Upper lobe of right lung (tissue), 1 donor: ENCODE measurements at regions not wholly inside any gene's neighbourhood (a gene's known extent, or its start where the extent isn't known, plus 50 kb on each side); places are given as distances from the start of the nearest gene placed in this dataset.
"Not testable (repeated sequence)": the region's sequence is repeated elsewhere in the genome, so short reads cannot be mapped to it uniquely, and the experiment has no call there.

ENCODE experiments used
- ATAC-seq: fragments of 200-7000 bp; cut with Tn5 transposase; one replicate; pipeline ENCODE4 v1.9.1; 2020; ENCODE audit warnings: mild to moderate bottlenecking, moderate library complexity
- DNase-seq: peaks from one replicate; pipeline ENCODE4 v3.0.0-alpha.2; 2020
- H3K27ac ChIP-seq: fragments of 200-600 bp; one replicate; pipeline ENCODE4 v1.8.0; 2022
- H3K27me3 ChIP-seq: fragments of 200-600 bp; one replicate; pipeline ENCODE4 v1.8.0; 2022; ENCODE audit warnings: mild to moderate bottlenecking
- H3K36me3 ChIP-seq: fragments of 200-600 bp; one replicate; pipeline ENCODE4 v1.8.0; 2022
- H3K4me1 ChIP-seq: fragments of 200-600 bp; one replicate; pipeline ENCODE4 v1.8.0; 2022
- H3K4me3 ChIP-seq: fragments of 200-600 bp; one replicate; pipeline ENCODE4 v1.8.0; 2022; ENCODE audit warnings: mild to moderate bottlenecking
- H3K9me3 ChIP-seq: fragments of 200-600 bp; one replicate; pipeline ENCODE4 v1.8.0; 2022
- intact Hi-C: fragments of 100-400 bp; cut with DNase I; formaldehyde crosslinking; loops from one replicate; pipeline ENCODE4 v1.11.0; 2022
- TF ChIP-seq, protein P1 (sequence below): fragments of 200-600 bp; IDR thresholded peaks from one replicate; pipeline ENCODE4 v1.8.0; 2022; ENCODE audit warnings: antibody characterized with exemption
- donor health status: DM: no; HTN: yes; CAD: no; lungs with severe emphysema.

DNA sequence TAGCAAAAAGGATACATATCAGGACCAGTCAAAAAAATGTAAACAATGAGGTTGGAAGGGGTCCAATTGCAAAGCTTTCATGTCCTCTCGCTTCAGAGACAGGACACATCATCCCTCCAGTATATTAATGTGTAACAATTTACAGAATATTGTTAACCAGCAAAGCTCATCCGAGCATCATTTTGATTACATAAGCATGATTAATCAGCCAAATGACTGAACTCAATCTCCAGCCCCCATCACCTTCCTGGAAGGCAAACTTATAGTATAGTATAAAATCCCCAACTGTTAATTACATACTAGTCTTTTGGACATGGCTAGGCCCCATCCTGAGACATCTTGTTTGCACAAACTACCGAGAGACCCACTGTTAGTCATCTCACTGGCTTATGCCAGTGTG lies 77.6 kb upstream of the TRAM1L1 start:
- Histone ChIP-seq H3K27ac (no peak overlapping the region), H3K4me1 (no peaks in the 10 kb centered on the region), H3K9me3 (no peaks in the 10 kb centered on the region), H3K36me3 (no peaks in the 10 kb centered on the region), H3K4me3 (no peak overlapping the region), H3K27me3 (no peaks in the 10 kb centered on the region)
- TF ChIP-seq, protein P1, sequence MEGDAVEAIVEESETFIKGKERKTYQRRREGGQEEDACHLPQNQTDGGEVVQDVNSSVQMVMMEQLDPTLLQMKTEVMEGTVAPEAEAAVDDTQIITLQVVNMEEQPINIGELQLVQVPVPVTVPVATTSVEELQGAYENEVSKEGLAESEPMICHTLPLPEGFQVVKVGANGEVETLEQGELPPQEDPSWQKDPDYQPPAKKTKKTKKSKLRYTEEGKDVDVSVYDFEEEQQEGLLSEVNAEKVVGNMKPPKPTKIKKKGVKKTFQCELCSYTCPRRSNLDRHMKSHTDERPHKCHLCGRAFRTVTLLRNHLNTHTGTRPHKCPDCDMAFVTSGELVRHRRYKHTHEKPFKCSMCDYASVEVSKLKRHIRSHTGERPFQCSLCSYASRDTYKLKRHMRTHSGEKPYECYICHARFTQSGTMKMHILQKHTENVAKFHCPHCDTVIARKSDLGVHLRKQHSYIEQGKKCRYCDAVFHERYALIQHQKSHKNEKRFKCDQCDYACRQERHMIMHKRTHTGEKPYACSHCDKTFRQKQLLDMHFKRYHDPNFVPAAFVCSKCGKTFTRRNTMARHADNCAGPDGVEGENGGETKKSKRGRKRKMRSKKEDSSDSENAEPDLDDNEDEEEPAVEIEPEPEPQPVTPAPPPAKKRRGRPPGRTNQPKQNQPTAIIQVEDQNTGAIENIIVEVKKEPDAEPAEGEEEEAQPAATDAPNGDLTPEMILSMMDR: no peak
- intact Hi-C loops: no loop called here
- ATAC-seq (no peak), DNase-seq (no peak)

DNA sequence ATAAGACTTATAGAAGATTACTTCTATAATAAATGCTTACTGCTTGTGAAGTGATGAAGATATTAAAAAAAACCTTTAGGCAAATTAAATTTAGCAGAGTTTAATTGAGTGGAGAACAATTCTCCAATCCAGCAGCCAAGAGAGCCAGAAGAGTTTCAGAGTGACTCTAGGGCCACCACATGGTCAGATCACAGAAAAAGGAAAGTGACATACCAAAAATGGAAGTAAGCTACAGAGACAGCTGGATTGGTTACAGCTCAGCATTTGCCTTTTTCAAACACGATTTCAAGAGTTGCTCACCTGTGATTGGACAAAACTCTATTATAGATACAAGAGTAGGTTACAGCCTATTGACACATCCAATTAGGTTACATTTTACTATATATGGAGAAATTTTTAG lies 79.0 kb upstream of the TRAM1L1 start:
- no peaks in the 10 kb centered on the region for H3K27me3 ChIP-seq
- DNase-seq (no peak), ATAC-seq (no peak)
- no peak overlapping the region for H3K4me3 ChIP-seq
- intact Hi-C loops: no loop called here
- H3K36me3 ChIP-seq: no peaks in the 10 kb centered on the region
- H3K9me3 ChIP-seq: no peaks in the 10 kb centered on the region
- H3K4me1 ChIP-seq: no peaks in the 10 kb centered on the region
- H3K27ac ChIP-seq: no peak overlapping the region
- TF ChIP-seq, protein P1: no peak

DNA sequence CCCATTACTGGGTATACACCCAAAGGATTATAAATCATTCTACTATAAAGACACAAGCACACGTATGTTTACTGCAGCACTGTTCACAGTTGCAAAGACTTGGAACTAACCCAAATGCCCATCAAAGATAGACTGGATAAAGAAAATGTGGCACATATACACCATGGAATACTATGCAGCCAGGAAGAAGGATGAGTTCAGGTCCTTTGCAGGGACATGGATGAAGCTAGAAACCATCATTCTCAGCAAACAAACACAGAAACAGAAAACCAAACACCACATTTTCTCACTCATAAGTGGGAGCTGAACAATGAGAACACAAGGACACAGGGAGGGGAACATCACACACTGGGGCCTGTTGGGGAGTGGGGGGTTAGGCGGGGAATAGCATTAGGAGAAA lies 90.0 kb upstream of the TRAM1L1 start:
- H3K4me3 ChIP-seq, H3K27me3 ChIP-seq, H3K4me1 ChIP-seq, H3K36me3 ChIP-seq, H3K9me3 ChIP-seq, H3K27ac ChIP-seq, intact Hi-C loops, ATAC-seq, DNase-seq: not testable (repeated sequence)

DNA sequence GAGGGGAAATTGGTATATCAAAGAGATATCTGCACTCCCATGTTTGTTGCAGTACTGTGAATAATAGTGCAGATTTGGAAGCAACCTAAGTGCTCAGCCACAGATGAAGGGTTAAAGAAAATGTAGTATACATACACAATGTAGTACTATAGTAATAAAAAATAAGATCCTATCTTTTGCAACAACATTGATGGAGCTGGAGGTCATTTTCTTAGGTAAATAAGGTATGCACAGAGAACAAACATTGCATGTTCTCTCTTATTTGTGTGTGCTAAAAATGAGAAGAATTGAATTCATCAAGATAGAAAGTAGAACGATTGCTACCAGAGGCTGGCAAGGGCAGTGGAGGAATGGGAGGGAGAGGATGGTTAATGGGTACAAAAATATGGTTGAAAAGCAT lies 117.9 kb upstream of the TRAM1L1 start:
- no peaks in the 10 kb centered on the region for H3K36me3 ChIP-seq
- intact Hi-C loops: no loop called here
- H3K9me3 ChIP-seq: no peaks in the 10 kb centered on the region
- H3K27me3 ChIP-seq: no peaks in the 10 kb centered on the region
- no peak overlapping the region for H3K27ac ChIP-seq
- no peak overlapping the region for H3K4me3 ChIP-seq
- DNase-seq (no peak), ATAC-seq (no peak)
- TF ChIP-seq, protein P1: no peak
- H3K4me1 ChIP-seq: no peaks in the 10 kb centered on the region

DNA sequence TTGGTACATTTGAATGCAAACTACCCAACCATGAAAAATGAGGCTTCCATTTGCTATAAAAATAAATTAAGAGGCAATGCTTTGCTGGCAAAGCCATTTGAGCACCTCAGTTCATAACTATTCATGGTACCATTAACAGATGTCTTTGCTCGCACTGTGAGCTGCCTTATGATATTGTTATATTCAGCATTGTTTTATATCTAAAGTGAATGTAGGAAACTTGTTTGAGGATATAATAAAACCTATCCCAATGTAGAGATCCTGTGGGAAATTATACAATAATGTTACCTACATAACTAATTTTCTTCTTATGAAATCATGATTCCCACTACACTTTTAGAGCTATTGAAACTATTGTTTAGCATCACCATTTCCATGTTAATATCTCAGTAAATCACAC lies 125.2 kb upstream of the TRAM1L1 start:
- intact Hi-C loops: no loop called here

DNA sequence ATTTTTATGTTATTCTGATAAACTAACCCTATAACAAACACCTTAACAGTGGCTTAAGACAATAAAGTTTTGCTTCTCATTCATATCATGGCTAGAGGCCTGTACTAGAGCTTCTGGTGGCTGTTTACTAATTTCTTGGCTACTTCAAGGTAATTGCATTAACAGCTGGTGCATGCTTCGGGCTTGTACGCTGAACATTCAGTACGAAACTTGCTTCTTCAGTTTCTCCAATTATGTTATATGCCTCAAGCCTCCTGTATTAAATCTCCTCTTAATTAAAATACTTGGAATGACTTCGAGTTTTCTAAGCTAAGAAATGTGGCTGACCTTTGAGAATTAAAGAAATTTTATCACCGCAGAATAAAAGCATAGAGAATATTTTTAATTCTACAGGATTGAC lies 138.9 kb upstream of the TRAM1L1 start:
- intact Hi-C loops: no loop called here
- H3K27me3 ChIP-seq: no peaks in the 10 kb centered on the region
- H3K27ac ChIP-seq: no peak overlapping the region
- no peaks in the 10 kb centered on the region for H3K4me1 ChIP-seq
- no peak for DNase-seq
- H3K9me3 ChIP-seq: no peaks in the 10 kb centered on the region
- TF ChIP-seq, protein P1: no peak
- no peaks in the 10 kb centered on the region for H3K36me3 ChIP-seq
- H3K4me3 ChIP-seq: no peak overlapping the region
- ATAC-seq: no peak

More for the DNA sequence above, 125.2 kb upstream of the TRAM1L1 start:
- TF ChIP-seq, protein P1: no peak
- H3K9me3 ChIP-seq: no peaks in the 10 kb centered on the region
- H3K27ac ChIP-seq: no peak overlapping the region
- DNase-seq: no peak
- no peaks in the 10 kb centered on the region for H3K4me1 ChIP-seq
- no peak for ATAC-seq
- H3K4me3 ChIP-seq: no peak overlapping the region
- no peaks in the 10 kb centered on the region for H3K27me3 ChIP-seq
- H3K36me3 ChIP-seq: no peaks in the 10 kb centered on the region
